ENCODE measurements at regions not wholly inside any gene's neighbourhood (a gene's known extent, or its start where the extent isn't known, plus 50 kb on each side); places are given as distances from the start of the nearest gene placed in this dataset.

DNA sequence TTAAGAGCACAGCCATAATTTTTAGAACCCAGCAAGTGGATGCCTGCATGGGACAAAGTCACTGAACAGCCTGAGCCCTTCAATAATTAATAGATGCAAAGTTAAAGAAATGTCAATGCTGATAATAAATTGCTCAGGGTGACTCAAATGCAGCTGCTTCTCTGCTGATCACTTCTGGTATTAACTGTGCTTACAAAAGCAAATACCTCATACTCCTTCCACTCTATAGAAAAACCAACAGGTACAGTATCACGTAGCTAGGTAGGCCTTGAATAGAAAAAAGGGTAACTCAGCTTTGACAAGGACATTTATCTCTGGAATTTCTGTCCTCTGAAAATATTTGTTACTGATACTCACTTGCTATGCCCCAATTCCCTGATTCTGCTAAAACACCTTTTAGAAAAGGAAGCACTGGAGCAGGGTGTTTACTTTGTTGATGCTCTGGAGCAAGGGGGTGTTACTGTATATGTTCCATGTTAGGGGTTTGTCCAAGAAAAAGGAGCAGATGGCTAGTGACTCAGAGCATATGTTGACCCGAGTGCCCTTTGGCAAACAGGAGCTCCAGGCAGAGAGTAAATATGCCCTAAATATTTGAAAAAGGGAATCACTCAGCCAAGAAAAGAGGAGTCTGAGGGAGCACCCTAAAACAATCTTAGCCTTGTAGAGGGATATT lies 59.1 kb upstream of the RTN4 start:
- DNase-seq (ENCODE audit: low spot score) (no peak), ATAC-seq (ENCODE audit: low FRiP score) (no peak)
- TF ChIP-seq, protein P1, sequence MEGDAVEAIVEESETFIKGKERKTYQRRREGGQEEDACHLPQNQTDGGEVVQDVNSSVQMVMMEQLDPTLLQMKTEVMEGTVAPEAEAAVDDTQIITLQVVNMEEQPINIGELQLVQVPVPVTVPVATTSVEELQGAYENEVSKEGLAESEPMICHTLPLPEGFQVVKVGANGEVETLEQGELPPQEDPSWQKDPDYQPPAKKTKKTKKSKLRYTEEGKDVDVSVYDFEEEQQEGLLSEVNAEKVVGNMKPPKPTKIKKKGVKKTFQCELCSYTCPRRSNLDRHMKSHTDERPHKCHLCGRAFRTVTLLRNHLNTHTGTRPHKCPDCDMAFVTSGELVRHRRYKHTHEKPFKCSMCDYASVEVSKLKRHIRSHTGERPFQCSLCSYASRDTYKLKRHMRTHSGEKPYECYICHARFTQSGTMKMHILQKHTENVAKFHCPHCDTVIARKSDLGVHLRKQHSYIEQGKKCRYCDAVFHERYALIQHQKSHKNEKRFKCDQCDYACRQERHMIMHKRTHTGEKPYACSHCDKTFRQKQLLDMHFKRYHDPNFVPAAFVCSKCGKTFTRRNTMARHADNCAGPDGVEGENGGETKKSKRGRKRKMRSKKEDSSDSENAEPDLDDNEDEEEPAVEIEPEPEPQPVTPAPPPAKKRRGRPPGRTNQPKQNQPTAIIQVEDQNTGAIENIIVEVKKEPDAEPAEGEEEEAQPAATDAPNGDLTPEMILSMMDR (IDR thresholded peaks at IDR 0.05), result no peak

DNA sequence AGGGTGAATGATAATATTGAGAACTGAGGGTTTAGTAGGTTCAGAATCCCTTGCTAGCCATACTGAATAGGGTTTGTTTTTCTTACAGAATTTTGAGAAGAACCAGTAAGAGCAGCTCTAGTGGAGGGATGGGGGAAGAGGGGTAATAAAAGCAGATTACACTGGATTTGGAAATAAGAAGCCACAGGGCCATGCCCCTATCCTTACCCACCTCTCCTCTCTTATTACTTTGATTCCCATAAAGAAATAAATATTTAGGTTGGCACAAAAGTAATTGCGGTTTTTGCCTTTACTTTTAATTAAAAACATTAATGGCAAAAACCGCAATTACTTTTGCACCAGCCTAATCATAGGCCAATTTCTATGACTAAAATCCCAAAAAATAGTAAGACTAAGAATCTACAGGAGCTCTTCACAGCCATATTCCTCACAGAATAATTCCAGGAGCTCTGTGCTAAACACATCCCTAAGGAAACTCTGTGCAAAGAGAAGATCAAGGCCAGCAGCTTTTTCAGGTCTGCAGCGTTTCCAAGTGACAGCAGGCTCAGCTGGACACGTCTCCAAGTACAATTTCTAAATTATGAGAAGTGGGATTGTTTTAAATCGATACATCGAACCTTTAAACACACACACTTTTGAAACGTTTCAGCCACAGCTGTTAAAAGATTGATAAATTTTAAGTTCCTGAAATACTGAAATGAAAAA lies 58.4 kb upstream of the RTN4 start:
- no peak for DNase-seq (ENCODE audit: low spot score)
- no peak for ATAC-seq (ENCODE audit: low FRiP score)
- TF ChIP-seq, protein P1 (IDR thresholded peaks at IDR 0.05), result no peak

DNA sequence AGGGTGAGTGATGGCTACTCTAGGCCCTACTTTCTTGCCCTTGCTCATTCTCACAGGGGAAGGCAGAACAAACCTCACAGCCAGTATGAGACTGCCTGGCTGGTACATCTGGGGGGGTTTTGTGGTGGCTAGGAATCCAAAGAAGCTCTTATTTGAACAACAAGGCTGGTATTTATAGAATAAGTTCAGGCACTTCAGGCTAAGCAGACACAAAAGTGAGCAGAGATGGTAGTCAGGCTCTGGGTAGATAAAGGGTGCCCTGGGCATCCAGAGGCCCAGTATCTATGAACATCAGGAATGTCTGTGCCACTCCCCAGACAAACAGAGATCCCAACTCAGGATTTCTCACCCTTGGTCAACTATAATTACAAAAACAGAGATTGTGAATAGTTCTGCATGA lies 57.2 kb upstream of the RTN4 start:
- DNase-seq (ENCODE audit: low spot score), result no peak
- TF ChIP-seq, protein P1 (IDR thresholded peaks at IDR 0.05), result no peak
- ATAC-seq (ENCODE audit: low FRiP score), result no peak

DNA sequence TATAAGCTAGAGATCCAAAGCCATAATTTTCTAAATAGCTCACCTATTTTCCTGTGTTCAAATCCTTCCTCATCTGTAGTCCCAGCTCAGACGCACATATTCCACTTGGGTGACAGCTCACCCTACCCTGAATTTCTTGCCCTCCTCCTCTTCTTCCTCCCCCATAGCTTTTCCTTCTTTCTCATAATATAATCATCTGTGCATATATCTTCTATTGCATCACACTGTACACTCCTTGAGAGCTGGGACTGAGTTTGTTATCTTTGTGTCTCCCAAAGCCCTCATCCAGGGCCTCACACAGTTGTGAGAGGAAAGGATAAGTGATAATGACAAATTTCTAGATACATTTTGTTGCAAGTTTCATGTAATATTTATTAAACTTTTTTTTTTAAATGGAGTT lies 55.9 kb upstream of the RTN4 start:
- TF ChIP-seq, protein P1 (IDR thresholded peaks at IDR 0.05), result no peak
- DNase-seq (ENCODE audit: low spot score) (no peak), ATAC-seq (ENCODE audit: low FRiP score) (peak; percentile 20)

DNA sequence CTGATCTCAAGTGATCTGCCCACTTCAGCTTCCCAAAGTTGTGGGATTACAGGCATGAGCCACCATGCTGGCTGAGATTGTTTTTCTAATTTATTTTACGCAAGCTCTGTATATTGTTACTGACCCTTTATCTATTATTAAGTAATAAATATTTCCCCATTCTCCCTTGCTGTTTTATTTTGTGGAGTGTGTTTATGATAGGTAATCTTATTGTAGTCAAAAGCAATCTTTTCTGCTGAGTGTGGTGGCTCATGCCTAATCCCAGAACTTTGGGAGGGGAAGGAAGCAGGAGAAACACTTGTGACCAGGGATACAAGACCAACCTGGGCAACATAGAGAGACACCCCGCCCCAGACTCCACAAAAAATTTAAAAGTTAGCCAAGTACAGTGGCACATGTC lies 55.2 kb upstream of the RTN4 start:
- TF ChIP-seq, protein P1 (IDR thresholded peaks at IDR 0.05), result no peak
- DNase-seq (ENCODE audit: low spot score) (no peak), ATAC-seq (ENCODE audit: low FRiP score) (no peak)

DNA sequence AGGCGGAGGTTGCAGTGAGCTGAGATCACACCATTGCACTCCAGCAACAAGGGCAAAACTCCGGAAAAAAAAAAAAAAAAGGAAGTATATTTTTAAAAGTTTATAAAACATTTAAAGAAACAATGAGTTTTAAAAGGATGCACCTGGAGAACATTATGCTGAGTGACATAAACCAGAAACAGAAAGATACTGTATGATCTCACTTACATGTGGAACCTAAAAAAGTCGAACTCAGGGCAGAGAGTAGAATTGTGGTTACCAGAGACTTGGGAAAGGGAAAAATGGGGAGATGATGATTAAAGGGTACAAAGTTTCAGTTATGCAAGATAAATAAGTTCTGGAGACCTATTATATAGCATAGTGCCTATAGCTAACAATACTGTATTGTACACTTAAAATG lies 52.8 kb upstream of the RTN4 start:
- TF ChIP-seq, protein P1 (IDR thresholded peaks at IDR 0.05), result no peak
- ATAC-seq (ENCODE audit: low FRiP score) (no peak), DNase-seq (ENCODE audit: low spot score) (no peak)
